WERI-Rb-1 (cell line): ENCODE measurements at regions not wholly inside any gene's neighbourhood (a gene's known extent, or its start where the extent isn't known, plus 50 kb on each side); places are given as distances from the start of the nearest gene placed in this dataset.

ENCODE experiments used
- DNase-seq: peaks from one replicate; pipeline ENCODE4 v3.0.0-alpha.2; 2020
- H3K27ac ChIP-seq: fragments of 250-450 bp; sonication (Bioruptor Pico); 2 replicates; pipeline ENCODE4 v1.5.1; 2020; ENCODE audit warnings: mild to moderate bottlenecking, moderate library complexity
- H3K27me3 ChIP-seq: fragments of 250-450 bp; sonication (Bioruptor Pico); 2 replicates; pipeline ENCODE4 v1.5.1; 2021; ENCODE audit warnings: mild to moderate bottlenecking, low read depth, moderate library complexity; ENCODE audit not compliant: insufficient read depth, severe bottlenecking
- H3K36me3 ChIP-seq: fragments of 250-450 bp; sonication (Bioruptor Pico); 2 replicates; pipeline ENCODE4 v1.5.1; 2020; ENCODE audit warnings: mild to moderate bottlenecking, moderate library complexity
- H3K4me3 ChIP-seq: 2 replicates; pipeline ENCODE4 v1.5.1; 2011; ENCODE audit warnings: low read depth, mild to moderate bottlenecking, control low read depth, low read length
- H3K9me3 ChIP-seq: fragments of 250-450 bp; sonication (Bioruptor Pico); 2 replicates; pipeline ENCODE4 v1.5.1; 2021; ENCODE audit warnings: mild to moderate bottlenecking, moderate library complexity; ENCODE audit not compliant: severe bottlenecking
- CTCF ChIP-seq: IDR thresholded peaks from 2 replicates; pipeline ENCODE4 v1.5.1; 2011; ENCODE audit warnings: low read depth, mild to moderate bottlenecking, control low read depth, inconsistent platforms, low read length

- no peak for DNase-seq
Observed at GRCh38 chr1:55981010-55981650, 598.2 kb downstream of the PLPP3 start.

GRCh38 chr1:55980582-55980981 is 598.8 kb downstream of the PLPP3 start:
- no peaks in the 10 kb centered on the region for H3K9me3 ChIP-seq
- H3K27me3 ChIP-seq = no peaks in the 10 kb centered on the region
- no peak for TF ChIP-seq CTCF
- no peak overlapping the region for H3K27ac ChIP-seq
- H3K36me3 ChIP-seq = no peaks in the 10 kb centered on the region
- no peak overlapping the region for H3K4me3 ChIP-seq
- no peak for DNase-seq

More at GRCh38 chr1:55981010-55981650, 598.2 kb downstream of the PLPP3 start:
- Histone ChIP-seq H3K4me3 (no peak overlapping the region), H3K27ac (no peak overlapping the region), H3K9me3 (no peaks in the 10 kb centered on the region), H3K27me3 (no peaks in the 10 kb centered on the region), H3K36me3 (no peaks in the 10 kb centered on the region)
- TF ChIP-seq CTCF = no peak

- Histone ChIP-seq H3K4me3 (no peak overlapping the region), H3K27me3 (no peaks in the 10 kb centered on the region), H3K9me3 (no peaks in the 10 kb centered on the region), H3K36me3 (no peaks in the 10 kb centered on the region), H3K27ac (no peak overlapping the region)
- no peak for TF ChIP-seq CTCF
- no peak for DNase-seq
Observed at GRCh38 chr1:55974714-55975441, 604.5 kb downstream of the PLPP3 start.

- Histone ChIP-seq H3K4me3 (no peak overlapping the region), H3K27ac (no peak overlapping the region), H3K9me3 (no peaks in the 10 kb centered on the region), H3K27me3 (no peaks in the 10 kb centered on the region), H3K36me3 (no peaks in the 10 kb centered on the region)
- no peak for DNase-seq
- no peak for TF ChIP-seq CTCF
Observed at GRCh38 chr1:55970526-55971110, 608.7 kb downstream of the PLPP3 start.

GRCh38 chr1:55969322-55969721 is 610.0 kb downstream of the PLPP3 start:
- DNase-seq = no peak
- TF ChIP-seq CTCF = no peak
- Histone ChIP-seq H3K36me3 (no peaks in the 10 kb centered on the region), H3K27ac (no peak overlapping the region), H3K27me3 (no peaks in the 10 kb centered on the region), H3K4me3 (no peak overlapping the region), H3K9me3 (no peaks in the 10 kb centered on the region)
